Fibroblast of lung (primary cell): ENCODE measurements at regions not wholly inside any gene's neighbourhood (a gene's known extent, or its start where the extent isn't known, plus 50 kb on each side); places are given as distances from the start of the nearest gene placed in this dataset.

Experiments
- CTCF ChIP-seq, 2 donors: IDR thresholded peaks in 1 of 2; conservative IDR thresholded peaks in 1 of 2; 1 replicate in 1 of 2; 2 replicates in 1 of 2; pipeline ENCODE4 v1.5.1; 2011 to 2012; ENCODE audit warnings: low read length in 2 of 2, control low read depth in 1 of 2, inconsistent platforms in 1 of 2, low read depth in 1 of 2, mild to moderate bottlenecking in 1 of 2
- EZH2 ChIP-seq: IDR thresholded peaks from 2 replicates; pipeline ENCODE4 v1.5.1; 2012; ENCODE audit warnings: low read length, control low read depth, mild to moderate bottlenecking; ENCODE audit errors: missing control alignments

GRCh38 chr4:137608085-137608484 lies 75.8 kb upstream of the PCDH18 start:
- TF ChIP-seq EZH2: no peak
- no peak for TF ChIP-seq CTCF (conservative IDR thresholded peaks at IDR 0.05 in 1 of 2, IDR thresholded peaks at IDR 0.05 in 1 of 2; ENCODE audit: low read depth in 1 of 2, low read length in 2 of 2)
